HG02610 (cell line): ENCODE measurements at regions not wholly inside any gene's neighbourhood (a gene's known extent, or its start where the extent isn't known, plus 50 kb on each side); places are given as distances from the start of the nearest gene placed in this dataset.
"Not testable (repeated sequence)": the region's sequence is repeated elsewhere in the genome, so short reads cannot be mapped to it uniquely, and the experiment has no call there.

Experiments
- ATAC-seq: cut with Tn5 transposase; IDR thresholded peaks from one replicate; pipeline ENCODE4 v1.9.1; 2021; ENCODE audit warnings: mild to moderate bottlenecking, moderate library complexity; ENCODE audit not compliant: unreplicated experiment

DNA sequence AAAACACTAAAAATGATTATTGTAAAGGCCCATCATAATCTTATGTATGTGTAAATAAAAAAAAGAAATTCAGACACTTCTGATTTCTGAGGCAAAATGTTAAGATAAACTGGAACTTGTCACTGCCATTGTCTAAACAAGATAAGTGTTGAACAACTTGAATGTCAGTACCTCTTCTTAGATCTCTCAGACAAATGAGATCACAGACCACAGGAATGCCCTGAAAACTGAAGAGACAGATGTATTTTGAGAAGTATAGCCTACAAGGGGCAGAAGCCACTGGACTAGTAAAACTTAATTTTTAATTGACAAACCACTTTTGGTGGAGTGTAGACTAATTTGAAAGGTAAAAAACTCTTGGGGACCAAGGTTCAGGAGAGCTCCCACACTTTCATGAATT is 375.5 kb upstream of the SLITRK5 start:
- no peak for ATAC-seq

GRCh38 chr13:87302034-87302433 is 369.1 kb upstream of the SLITRK5 start:
- ATAC-seq: no peak

GRCh38 chr13:87302931-87303330 is 368.2 kb upstream of the SLITRK5 start:
- no peak for ATAC-seq

- peak; percentile 69 for ATAC-seq
Measured at GRCh38 chr13:87311165-87311564, 360.0 kb upstream of the SLITRK5 start.

GRCh38 chr13:87314822-87315221 is 356.3 kb upstream of the SLITRK5 start:
- ATAC-seq: no peak

GRCh38 chr13:87322386-87322785 is 348.8 kb upstream of the SLITRK5 start:
- ATAC-seq: no peak

DNA sequence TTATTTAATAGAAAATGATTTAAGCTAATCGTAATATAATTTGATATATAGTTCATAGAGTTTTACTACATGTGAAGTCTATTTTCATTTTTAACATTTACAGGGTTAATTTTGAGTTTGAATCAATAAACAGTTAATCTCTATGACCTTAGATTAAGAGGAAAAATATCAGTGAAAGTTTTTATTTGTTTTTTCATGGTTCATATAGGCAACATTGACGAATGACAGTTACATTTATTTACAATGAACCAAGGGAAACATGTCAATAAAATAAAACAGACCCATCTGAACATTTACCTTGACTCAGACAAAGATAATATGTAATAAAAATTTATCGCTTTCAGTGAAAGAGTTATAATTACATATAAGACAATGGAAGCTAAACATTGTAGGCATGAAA is 346.6 kb upstream of the SLITRK5 start:
- no peak for ATAC-seq

GRCh38 chr13:87331178-87331577 is 340.0 kb upstream of the SLITRK5 start:
- ATAC-seq: no peak

DNA sequence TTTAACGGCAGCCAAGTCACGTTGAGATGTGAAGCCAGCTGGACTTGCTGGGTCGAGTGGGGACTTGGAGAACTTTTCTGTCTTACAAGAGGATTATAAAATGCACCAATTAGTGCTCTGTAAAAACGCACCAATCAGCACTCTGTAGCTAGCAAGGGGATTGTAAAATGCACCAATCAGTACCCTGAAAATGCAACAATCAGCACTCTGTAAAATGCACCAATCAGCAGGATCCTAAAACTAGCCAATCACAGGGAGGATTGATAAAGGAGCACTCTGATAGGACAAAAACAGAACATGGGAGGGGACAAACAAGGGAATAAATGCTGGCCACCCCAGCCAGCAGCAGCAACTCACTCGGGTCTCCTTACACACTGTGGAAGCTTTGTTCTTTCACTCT is 337.6 kb upstream of the SLITRK5 start:
- ATAC-seq: no peak

GRCh38 chr13:87334176-87334575 is 337.0 kb upstream of the SLITRK5 start:
- ATAC-seq: no peak

- ATAC-seq: not testable (repeated sequence)
Measured at GRCh38 chr13:87336346-87336889, 334.8 kb upstream of the SLITRK5 start.

DNA sequence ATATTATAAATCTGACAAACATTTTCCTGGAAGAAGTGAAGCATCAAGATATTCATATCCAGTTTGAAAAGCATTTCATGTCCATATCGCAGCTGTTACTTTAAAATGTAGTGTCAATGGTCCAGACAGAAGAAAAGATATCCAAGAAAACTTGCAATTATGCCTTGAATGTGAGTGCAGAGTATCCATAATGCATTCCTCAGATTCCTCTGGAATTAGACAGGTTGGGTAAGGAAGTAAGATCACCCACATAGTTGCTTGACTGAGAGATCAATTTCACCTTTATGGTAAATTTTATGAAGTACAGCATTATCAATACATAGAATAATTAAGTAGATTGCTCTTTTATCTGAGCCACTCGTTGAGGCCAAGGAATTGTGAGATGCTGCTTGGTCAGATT is 327.0 kb upstream of the SLITRK5 start:
- no peak for ATAC-seq

- no peak for ATAC-seq
Measured at GRCh38 chr13:87355451-87355850, 315.7 kb upstream of the SLITRK5 start.

GRCh38 chr13:87356314-87356713 is 314.9 kb upstream of the SLITRK5 start:
- no peak for ATAC-seq

- ATAC-seq: no peak
Measured at GRCh38 chr13:87358319-87358718, 312.9 kb upstream of the SLITRK5 start.

DNA sequence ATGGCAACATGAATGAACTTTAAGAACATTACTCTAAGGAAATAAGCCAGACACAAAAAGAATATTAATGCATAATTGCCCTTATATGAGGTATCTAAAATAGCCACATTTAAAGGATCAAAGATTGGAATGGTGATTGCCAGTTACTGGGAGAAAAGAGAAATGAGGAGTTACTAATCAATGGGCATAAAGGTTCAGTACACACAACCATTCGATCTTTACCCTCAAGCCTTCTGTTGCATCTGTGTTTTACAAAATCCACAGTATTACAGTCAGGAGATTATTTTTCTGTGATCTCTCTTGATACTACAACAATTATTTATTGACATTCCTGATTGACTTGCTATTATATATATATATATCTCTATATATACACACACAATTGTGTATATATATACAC is 310.0 kb upstream of the SLITRK5 start:
- ATAC-seq: no peak

DNA sequence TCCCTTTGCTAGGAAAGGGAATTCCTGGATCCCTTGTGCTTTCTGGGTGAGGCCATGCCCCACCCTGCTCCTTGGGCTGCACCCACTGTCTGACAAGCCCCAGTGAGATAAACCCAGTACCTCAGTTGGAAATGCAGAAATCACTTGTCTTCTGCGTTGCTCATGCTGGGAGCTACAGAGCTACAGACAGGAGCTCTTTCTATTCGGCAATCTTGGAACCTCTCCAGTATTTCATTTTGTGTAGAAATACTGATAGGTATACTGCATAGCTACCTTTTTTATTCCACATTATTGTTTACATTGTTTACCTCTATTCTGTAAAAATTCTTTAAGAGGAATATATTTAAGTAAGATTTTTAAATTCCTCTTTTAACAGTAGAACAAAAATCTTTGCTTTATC is 302.5 kb upstream of the SLITRK5 start:
- no peak for ATAC-seq

GRCh38 chr13:87376081-87376480 is 295.1 kb upstream of the SLITRK5 start:
- ATAC-seq: no peak

DNA sequence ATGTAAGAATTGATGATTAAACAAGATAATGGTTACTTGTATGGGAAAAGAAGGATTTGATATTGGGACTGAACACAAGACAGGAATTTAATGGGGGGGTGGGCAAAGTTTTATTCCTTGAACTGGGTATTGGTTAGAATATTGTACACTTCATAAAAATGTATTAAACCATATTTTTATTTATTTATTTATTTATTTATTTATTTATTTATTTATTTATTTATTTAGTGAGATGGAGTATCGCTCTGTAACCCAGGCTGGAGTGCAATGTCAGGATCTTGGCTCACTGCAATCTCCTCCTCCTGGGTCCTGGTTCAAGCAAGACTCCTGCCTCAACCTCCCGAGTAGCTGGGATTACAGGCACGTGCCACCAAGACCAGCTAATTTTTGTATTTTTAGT is 287.1 kb upstream of the SLITRK5 start:
- no peak for ATAC-seq

DNA sequence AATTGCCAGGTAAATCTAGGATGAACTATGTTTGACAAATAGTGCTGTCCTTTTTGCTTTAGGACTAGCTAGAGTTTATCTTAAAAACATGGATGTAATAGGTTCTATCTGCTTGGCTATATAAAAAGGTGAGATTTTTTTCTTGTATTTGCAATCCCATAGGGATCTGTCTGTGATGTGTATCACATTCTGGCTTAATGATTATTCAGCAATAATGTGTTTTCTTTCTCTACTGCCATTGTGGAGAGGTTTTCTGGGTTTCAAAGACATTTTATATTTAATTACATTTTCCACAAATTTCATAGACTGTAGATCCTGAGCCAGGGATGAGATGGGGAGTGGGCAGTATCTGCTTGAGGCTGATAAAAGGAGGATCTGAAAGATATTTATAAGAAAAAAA is 277.8 kb upstream of the SLITRK5 start:
- ATAC-seq: no peak

GRCh38 chr13:87398047-87398446 is 273.1 kb upstream of the SLITRK5 start:
- no peak for ATAC-seq

GRCh38 chr13:87403748-87404432 is 267.3 kb upstream of the SLITRK5 start:
- no peak for ATAC-seq

DNA sequence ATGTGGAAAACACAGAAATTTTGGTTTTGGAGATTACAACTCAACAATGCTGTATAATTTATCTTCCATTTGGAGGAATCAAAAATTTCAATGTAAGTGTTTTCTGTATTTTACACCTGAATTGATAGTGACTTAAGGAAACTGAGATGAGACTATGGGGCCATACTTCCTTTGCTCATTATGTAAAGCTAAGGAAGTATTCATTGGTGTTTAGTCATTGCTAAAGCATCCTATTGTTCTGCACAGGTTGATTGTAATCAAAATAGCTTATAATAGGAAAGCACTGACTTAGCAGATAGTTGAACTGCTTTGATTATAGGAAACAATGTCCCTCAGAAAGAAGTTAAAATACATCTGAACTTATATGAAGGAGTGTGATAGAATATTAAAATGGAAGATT is 244.4 kb upstream of the SLITRK5 start:
- ATAC-seq: no peak
